ENCODE measurements at regions not wholly inside any gene's neighbourhood (a gene's known extent, or its start where the extent isn't known, plus 50 kb on each side); places are given as distances from the start of the nearest gene placed in this dataset.

DNA sequence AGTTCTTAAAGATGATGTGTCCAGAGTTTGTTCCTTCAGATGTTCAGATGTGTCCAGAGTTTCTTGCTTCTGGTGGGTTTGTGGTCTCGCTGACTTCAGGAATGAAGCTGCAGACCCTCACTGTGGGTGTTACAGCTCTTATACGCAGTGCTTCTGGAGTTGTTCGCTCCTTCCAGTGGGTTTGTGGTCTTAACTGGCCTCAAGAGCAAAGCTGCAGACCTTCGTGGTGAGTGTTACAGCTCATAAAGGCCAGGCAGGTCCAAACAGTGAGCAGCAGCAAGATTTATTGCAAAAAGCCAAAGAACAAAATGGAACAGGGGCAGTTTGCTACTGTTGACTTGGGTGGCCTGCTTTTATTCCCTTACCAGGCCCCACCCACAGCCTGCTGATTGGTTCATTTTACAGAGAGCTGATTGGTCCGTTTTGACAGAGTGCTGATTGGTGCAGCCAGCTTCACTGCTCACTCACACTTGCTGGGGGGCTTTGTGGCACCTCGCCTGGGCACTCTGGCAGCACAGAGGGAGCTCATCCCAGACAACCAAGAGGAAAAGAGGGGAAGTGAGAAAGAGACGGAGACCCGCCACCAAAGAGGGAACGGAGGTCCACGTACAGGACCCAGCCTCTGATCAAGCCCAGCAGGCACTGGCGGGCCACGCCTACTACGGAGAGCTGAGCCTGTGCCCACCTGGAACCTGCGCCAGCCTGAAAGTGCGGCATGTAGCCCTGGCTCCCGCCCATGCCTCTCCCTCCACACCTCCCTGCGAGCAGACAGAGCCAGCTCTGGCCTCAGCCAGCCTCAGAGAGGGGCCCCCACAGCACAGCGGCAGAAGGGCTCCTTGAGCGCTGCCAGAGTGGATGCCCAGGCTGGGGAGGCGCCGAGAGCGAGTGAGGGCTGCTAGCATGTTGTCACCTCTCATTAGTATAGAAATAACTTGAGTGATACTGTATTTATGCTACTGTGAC lies 55.8 kb upstream of the SEMA3C start:
- H3K4me1 ChIP-seq (ENCODE audit: insufficient read depth, low read length), result no peaks in the 10 kb centered on the region
- H3K4me3 ChIP-seq (ENCODE audit: low read length), result no peak overlapping the region
- CTCF ChIA-PET, result no interaction called here
- no peak for DNase-seq
- ATAC-seq (ENCODE audit: poor library complexity), result no peak
- POLR2A ChIA-PET, result no interaction called here
- no peaks in the 10 kb centered on the region for H3K36me3 ChIP-seq (ENCODE audit: insufficient read depth, low read length)
- Mint-ChIP-seq H3K27ac (no peak overlapping the region), H3K4me1 (ENCODE audit: low read depth) (no peaks in the 10 kb centered on the region), H3K36me3 (ENCODE audit: low read depth) (no peaks in the 10 kb centered on the region), H3K4me3 (no peak overlapping the region), H3K27me3 (no peaks in the 10 kb centered on the region), H3K9me3 (peaks cover 9% of the 10 kb centered on the region)
- TF ChIP-seq, protein P1, sequence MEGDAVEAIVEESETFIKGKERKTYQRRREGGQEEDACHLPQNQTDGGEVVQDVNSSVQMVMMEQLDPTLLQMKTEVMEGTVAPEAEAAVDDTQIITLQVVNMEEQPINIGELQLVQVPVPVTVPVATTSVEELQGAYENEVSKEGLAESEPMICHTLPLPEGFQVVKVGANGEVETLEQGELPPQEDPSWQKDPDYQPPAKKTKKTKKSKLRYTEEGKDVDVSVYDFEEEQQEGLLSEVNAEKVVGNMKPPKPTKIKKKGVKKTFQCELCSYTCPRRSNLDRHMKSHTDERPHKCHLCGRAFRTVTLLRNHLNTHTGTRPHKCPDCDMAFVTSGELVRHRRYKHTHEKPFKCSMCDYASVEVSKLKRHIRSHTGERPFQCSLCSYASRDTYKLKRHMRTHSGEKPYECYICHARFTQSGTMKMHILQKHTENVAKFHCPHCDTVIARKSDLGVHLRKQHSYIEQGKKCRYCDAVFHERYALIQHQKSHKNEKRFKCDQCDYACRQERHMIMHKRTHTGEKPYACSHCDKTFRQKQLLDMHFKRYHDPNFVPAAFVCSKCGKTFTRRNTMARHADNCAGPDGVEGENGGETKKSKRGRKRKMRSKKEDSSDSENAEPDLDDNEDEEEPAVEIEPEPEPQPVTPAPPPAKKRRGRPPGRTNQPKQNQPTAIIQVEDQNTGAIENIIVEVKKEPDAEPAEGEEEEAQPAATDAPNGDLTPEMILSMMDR (IDR thresholded peaks at IDR 0.05), result no peak
- H3K27me3 ChIP-seq (ENCODE audit: control insufficient read depth in 1 of 2, insufficient read depth in 2 of 2, low read length in 2 of 2), result no peaks in the 10 kb centered on the region
- intact Hi-C loops (cut with DNase I, micrococcal nuclease), result no loop called here
- no peak overlapping the region for H3K27ac ChIP-seq (ENCODE audit: low read depth in 1 of 2, low read length in 2 of 2)
- peaks cover 0 to 20% of the 10 kb centered on the region in 2 experiments for H3K9me3 ChIP-seq (ENCODE audit: control insufficient read depth in 1 of 2, insufficient read depth in 1 of 2, low read length in 2 of 2)

DNA sequence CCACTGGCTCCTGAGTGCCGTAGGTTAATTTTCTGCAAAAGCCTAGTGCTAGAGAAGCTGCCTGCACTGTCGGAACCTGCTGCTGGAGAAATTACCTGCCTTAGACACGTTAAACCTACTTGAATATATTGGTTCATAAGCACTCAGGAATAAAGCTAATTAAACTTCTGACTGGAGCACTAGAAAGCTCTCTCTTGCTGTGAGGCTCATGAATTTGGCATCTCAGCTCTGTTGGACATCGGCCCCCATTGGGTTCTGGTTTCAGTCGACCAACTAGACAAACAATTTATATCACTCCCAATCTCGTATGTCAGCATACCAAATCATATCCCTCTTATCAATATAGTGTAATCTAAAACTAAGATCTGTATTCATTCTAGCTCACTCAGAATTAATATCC lies 52.4 kb upstream of the SEMA3C start:
- no peaks in the 10 kb centered on the region for H3K27me3 Mint-ChIP-seq
- Histone ChIP-seq H3K27me3 (ENCODE audit: control insufficient read depth in 1 of 2, insufficient read depth in 2 of 2, low read length in 2 of 2) (no peaks in the 10 kb centered on the region), H3K4me1 (ENCODE audit: insufficient read depth, low read length) (no peaks in the 10 kb centered on the region), H3K4me3 (ENCODE audit: low read length) (no peak overlapping the region), H3K36me3 (ENCODE audit: insufficient read depth, low read length) (no peaks in the 10 kb centered on the region), H3K27ac (ENCODE audit: low read depth in 1 of 2, low read length in 2 of 2) (no peak overlapping the region), H3K9me3 (ENCODE audit: control insufficient read depth in 1 of 2, insufficient read depth in 1 of 2, low read length in 2 of 2) (peaks cover 0 to 9% of the 10 kb centered on the region in 2 experiments)
- TF ChIP-seq, protein P1 (IDR thresholded peaks at IDR 0.05), result no peak
- no peaks in the 10 kb centered on the region for H3K36me3 Mint-ChIP-seq (ENCODE audit: low read depth)
- peaks cover 7% of the 10 kb centered on the region for H3K9me3 Mint-ChIP-seq
- DNase-seq (no peak), ATAC-seq (ENCODE audit: poor library complexity) (no peak)
- intact Hi-C loops (cut with DNase I, micrococcal nuclease), result no loop called here
- no peaks in the 10 kb centered on the region for H3K4me1 Mint-ChIP-seq (ENCODE audit: low read depth)
- no peak overlapping the region for H3K27ac Mint-ChIP-seq
- H3K4me3 Mint-ChIP-seq, result no peak overlapping the region
- ChIA-PET CTCF (no interaction called here), POLR2A (no interaction called here)
